Karpas-422 (cell line): ENCODE measurements at regions not wholly inside any gene's neighbourhood (a gene's known extent, or its start where the extent isn't known, plus 50 kb on each side); places are given as distances from the start of the nearest gene placed in this dataset.

Experiments
- DNase-seq: peaks from one replicate; pipeline ENCODE4 v3.0.0-alpha.2; 2015
- H2AFZ ChIP-seq: fragments of 200-600 bp; sonication (generic); 2 replicates; pipeline ENCODE4 v1.6.1; 2014; ENCODE audit warnings: antibody characterized with exemption, low read length, mixed read lengths
- H3K27ac ChIP-seq: fragments of 200-600 bp; sonication (generic); 2 replicates; pipeline ENCODE4 v1.5.1; 2014; ENCODE audit warnings: mild to moderate bottlenecking, low read length, moderate library complexity
- H3K27me3 ChIP-seq: fragments of 200-600 bp; sonication (generic); 2 replicates; pipeline ENCODE4 v1.6.1; 2014; ENCODE audit warnings: low read length, mixed read lengths
- H3K36me3 ChIP-seq: fragments of 200-600 bp; sonication (generic); 2 replicates; pipeline ENCODE4 v1.6.1; 2014; ENCODE audit warnings: low read length, mixed read lengths; ENCODE audit not compliant: insufficient read depth
- H3K4me1 ChIP-seq: fragments of 200-600 bp; sonication (generic); 2 replicates; pipeline ENCODE4 v1.6.1; 2014; ENCODE audit warnings: mild to moderate bottlenecking, low read length, mixed read lengths
- H3K4me2 ChIP-seq: fragments of 200-600 bp; sonication (generic); 2 replicates; pipeline ENCODE4 v1.6.1; 2014; ENCODE audit warnings: low read length, low read depth, mild to moderate bottlenecking; ENCODE audit not compliant: poor library complexity, severe bottlenecking
- H3K4me3 ChIP-seq: fragments of 200-600 bp; sonication (generic); 2 replicates; pipeline ENCODE4 v1.5.1; 2014; ENCODE audit warnings: mild to moderate bottlenecking, antibody characterized with exemption, low read length, mixed read lengths
- H3K79me2 ChIP-seq: fragments of 200-600 bp; sonication (generic); 2 replicates; pipeline ENCODE4 v1.6.1; 2014; ENCODE audit warnings: mild to moderate bottlenecking, low read length, mixed read lengths
- H3K9ac ChIP-seq: fragments of 200-600 bp; sonication (generic); 2 replicates; pipeline ENCODE4 v1.6.0; 2014; ENCODE audit warnings: low read length
- H3K9me2 ChIP-seq: fragments of 200-600 bp; sonication (generic), shearing (Covaris generic); replicated peaks from 2 replicates; pipeline ENCODE4 v1.6.0; 2014; ENCODE audit warnings: mild to moderate bottlenecking, low read length, moderate library complexity; ENCODE audit not compliant: insufficient read depth
- H3K9me3 ChIP-seq: fragments of 300-700, 200-600 bp; sonication (generic); 2 replicates; pipeline ENCODE4 v1.6.1; 2014; ENCODE audit warnings: low read length, mixed read lengths
- H4K20me1 ChIP-seq: fragments of 200-600 bp; sonication (generic); 2 replicates; pipeline ENCODE4 v1.6.1; 2014; ENCODE audit warnings: mild to moderate bottlenecking, antibody characterized with exemption, low read length, low read depth; ENCODE audit not compliant: insufficient read depth

DNA sequence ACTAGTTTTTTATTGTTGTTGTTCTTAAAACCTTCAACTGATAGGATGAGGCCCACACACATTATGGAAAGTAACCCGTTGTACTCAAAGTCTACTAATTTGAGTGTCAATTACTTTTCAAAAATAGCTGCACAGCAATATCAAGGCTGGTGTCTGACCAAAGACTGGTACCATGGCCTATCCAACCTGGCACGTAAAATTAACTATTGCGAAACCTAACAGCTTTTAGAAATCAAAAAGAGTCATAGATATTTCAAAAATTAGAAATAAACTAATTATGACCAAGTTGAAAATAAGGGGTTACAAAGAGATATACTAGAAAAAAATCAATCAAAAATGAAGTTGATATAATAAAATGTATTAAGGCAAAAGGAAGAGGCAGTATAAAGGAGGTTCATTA is 501.5 kb upstream of the SLC8A1 start:
- H3K79me2 ChIP-seq = no peaks in the 10 kb centered on the region
- H2AFZ ChIP-seq = no peak overlapping the region
- H3K4me1 ChIP-seq = no peaks in the 10 kb centered on the region
- no peaks in the 10 kb centered on the region for H3K9me2 ChIP-seq
- no peaks in the 10 kb centered on the region for H3K27me3 ChIP-seq
- no peak overlapping the region for H3K27ac ChIP-seq
- H3K9me3 ChIP-seq = no peaks in the 10 kb centered on the region
- DNase-seq = no peak
- no peak overlapping the region for H3K9ac ChIP-seq
- H3K36me3 ChIP-seq = no peaks in the 10 kb centered on the region
- no peaks in the 10 kb centered on the region for H4K20me1 ChIP-seq
- H3K4me2 ChIP-seq = no peak overlapping the region
- H3K4me3 ChIP-seq = no peak overlapping the region

DNA sequence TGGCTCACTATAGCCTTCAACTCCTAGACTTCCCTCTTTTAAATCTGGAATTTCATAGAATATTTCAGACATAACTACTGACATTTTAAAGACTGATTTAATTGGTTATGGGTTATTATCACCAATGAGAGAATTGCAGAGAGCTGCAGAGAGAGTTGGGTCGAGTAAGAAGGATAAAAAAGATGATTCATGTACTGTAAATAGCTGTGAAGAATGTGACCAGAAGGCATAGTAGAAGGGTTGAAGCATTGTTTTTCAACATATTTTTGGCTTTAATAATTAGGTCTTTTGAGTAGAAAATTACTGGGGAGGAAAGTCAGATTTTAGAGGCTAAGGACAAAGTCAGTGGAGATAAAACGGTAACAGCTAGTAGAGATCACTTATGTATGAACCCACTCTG is 503.2 kb upstream of the SLC8A1 start:
- Histone ChIP-seq H2AFZ (no peak overlapping the region), H3K27me3 (no peaks in the 10 kb centered on the region), H3K9me3 (no peaks in the 10 kb centered on the region), H3K4me2 (no peak overlapping the region), H3K27ac (no peak overlapping the region), H3K9ac (no peak overlapping the region), H3K4me3 (no peak overlapping the region), H3K79me2 (no peaks in the 10 kb centered on the region), H3K9me2 (no peaks in the 10 kb centered on the region), H3K4me1 (no peaks in the 10 kb centered on the region), H4K20me1 (no peaks in the 10 kb centered on the region), H3K36me3 (no peaks in the 10 kb centered on the region)
- no peak for DNase-seq

DNA sequence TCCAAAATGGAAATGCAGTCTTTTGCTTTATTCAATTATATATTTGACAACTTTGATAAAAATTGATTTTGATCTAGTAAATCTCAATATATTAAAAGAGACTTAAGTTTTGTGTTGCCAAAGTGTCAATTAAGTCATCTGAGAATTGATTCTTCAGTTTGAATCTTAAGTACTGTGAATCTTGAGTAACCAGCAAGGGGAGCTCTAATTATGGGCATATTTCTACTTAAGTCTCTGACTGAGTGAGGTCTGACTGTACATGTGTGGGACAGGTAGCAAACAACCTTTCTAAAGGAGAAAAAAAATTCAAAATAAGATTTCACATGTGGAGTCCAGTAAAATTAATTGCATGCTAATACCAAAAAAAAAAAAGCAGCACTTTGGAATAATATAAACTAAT is 503.7 kb upstream of the SLC8A1 start:
- no peak overlapping the region for H3K4me2 ChIP-seq
- H3K27ac ChIP-seq = no peak overlapping the region
- no peaks in the 10 kb centered on the region for H3K79me2 ChIP-seq
- H3K9me3 ChIP-seq = no peaks in the 10 kb centered on the region
- H3K9me2 ChIP-seq = no peaks in the 10 kb centered on the region
- DNase-seq = no peak
- H3K4me1 ChIP-seq = no peaks in the 10 kb centered on the region
- H3K9ac ChIP-seq = no peak overlapping the region
- no peak overlapping the region for H2AFZ ChIP-seq
- H3K27me3 ChIP-seq = no peaks in the 10 kb centered on the region
- H3K4me3 ChIP-seq = no peak overlapping the region
- H3K36me3 ChIP-seq = no peaks in the 10 kb centered on the region
- no peaks in the 10 kb centered on the region for H4K20me1 ChIP-seq

DNA sequence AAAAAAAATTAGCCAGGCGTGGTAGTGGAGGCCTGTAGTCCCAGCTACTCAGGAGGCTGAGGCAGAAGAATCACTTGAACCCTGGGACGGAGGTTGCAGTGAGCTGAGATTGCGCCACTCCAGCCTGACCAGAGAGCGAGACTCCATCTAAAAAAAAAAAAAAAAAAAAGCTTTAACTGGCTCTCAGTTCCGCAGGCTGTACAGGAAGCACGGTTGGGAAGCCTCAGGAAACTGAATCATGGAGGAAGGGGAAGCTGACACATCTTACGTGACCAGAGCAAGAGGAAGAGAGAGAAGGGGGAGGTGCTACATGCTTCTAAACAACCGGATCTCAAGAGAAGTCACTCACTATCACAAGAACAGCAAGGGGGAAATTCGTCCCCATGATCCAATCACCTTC is 505.6 kb upstream of the SLC8A1 start:
- Histone ChIP-seq H3K27me3 (no peaks in the 10 kb centered on the region), H3K36me3 (no peaks in the 10 kb centered on the region), H3K79me2 (no peaks in the 10 kb centered on the region), H3K27ac (no peak overlapping the region), H3K9me3 (no peaks in the 10 kb centered on the region), H3K4me3 (no peak overlapping the region), H3K4me2 (no peak overlapping the region), H3K9me2 (no peaks in the 10 kb centered on the region), H3K9ac (no peak overlapping the region), H4K20me1 (no peaks in the 10 kb centered on the region), H3K4me1 (no peaks in the 10 kb centered on the region), H2AFZ (no peak overlapping the region)
- no peak for DNase-seq

DNA sequence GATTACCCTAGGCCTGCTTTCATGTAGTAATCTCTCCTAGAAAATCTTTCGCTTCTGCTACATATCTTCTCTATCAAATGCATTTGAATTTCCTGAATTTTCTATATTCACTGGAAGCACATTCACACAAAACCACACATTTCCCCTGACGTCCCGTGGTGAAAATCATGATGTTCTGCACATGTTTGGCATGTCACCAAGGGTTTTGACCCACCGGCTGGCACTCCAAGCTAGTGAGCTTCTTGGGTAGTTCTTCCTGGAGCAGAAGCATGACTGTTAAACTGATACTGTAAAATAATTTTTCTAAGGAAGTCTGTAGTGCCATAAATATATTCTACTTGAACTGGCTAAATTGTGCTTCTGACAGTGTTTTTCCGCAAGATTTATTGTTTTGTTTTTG is 510.1 kb upstream of the SLC8A1 start:
- no peaks in the 10 kb centered on the region for H4K20me1 ChIP-seq
- H2AFZ ChIP-seq = no peak overlapping the region
- H3K27me3 ChIP-seq = no peaks in the 10 kb centered on the region
- H3K4me2 ChIP-seq = no peak overlapping the region
- H3K27ac ChIP-seq = no peak overlapping the region
- no peaks in the 10 kb centered on the region for H3K79me2 ChIP-seq
- no peak overlapping the region for H3K4me3 ChIP-seq
- H3K4me1 ChIP-seq = no peaks in the 10 kb centered on the region
- H3K36me3 ChIP-seq = no peaks in the 10 kb centered on the region
- H3K9me3 ChIP-seq = no peaks in the 10 kb centered on the region
- H3K9me2 ChIP-seq = no peaks in the 10 kb centered on the region; the same call in 1 of the 2 replicates
- no peak for DNase-seq
- no peak overlapping the region for H3K9ac ChIP-seq

DNA sequence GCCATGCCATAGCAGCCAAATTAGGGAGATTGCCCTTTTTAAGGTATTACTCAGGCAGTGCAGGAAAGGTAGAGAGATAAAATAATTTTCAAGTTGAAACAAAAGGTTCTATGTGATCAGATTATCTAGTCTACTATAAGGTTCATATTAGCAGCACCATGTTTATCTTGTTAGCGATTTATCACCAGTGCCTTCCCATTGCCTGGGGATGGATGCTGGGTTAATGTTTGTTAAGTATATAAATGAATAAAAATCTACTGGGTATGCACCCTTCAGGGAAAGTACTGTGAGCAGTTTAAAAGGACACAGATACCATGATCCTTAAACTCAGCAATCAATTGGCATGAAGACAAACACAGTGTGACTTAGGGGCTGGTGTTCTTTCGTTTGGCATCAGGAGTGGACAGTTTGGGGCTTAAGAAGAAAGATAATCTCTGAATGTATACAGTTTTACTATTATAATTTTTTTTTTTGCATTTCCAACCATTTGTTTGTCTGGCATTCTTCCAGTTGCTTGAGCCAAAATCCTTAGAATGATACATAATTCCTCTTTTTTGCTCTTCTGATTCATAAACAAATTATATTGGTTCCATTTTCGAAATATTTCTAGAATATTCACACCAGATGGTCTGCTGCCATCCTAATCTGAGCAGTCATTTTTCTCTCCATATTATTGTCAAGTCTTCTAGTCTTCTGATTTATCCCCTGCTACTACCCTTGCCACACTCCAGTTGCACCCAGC is 512.8 kb upstream of the SLC8A1 start:
- H3K9me2 ChIP-seq = no peaks in the 10 kb centered on the region; the same call in 1 of the 2 replicates
- no peak overlapping the region for H3K4me3 ChIP-seq
- no peaks in the 10 kb centered on the region for H3K36me3 ChIP-seq
- H4K20me1 ChIP-seq = no peaks in the 10 kb centered on the region
- no peak overlapping the region for H3K4me2 ChIP-seq
- no peak overlapping the region for H2AFZ ChIP-seq
- H3K27me3 ChIP-seq = no peaks in the 10 kb centered on the region
- no peaks in the 10 kb centered on the region for H3K79me2 ChIP-seq
- no peak for DNase-seq
- H3K4me1 ChIP-seq = no peaks in the 10 kb centered on the region
- no peak overlapping the region for H3K9ac ChIP-seq
- H3K27ac ChIP-seq = no peak overlapping the region
- no peaks in the 10 kb centered on the region for H3K9me3 ChIP-seq

DNA sequence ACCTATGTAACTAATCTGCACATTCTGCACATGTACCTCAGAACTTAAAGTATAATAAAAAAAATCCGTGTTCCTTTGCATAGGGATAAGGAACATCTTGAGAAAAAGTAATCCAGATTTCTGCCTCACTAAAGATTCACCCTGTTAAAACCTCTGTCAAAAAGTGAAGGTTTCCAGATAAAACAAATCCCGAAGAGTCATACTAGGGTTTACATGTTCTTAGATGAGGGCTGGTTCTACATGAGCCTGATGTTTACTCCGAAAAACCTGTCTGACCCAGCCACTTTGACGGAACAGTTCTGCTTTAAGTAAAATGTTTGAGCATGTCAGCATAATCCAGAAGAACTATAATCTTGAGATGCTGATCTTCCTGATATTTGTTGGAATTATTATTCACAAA is 515.6 kb upstream of the SLC8A1 start:
- DNase-seq = no peak
- no peaks in the 10 kb centered on the region for H4K20me1 ChIP-seq
- no peak overlapping the region for H3K4me2 ChIP-seq
- H2AFZ ChIP-seq = no peak overlapping the region
- no peaks in the 10 kb centered on the region for H3K79me2 ChIP-seq
- no peaks in the 10 kb centered on the region for H3K9me3 ChIP-seq
- no peaks in the 10 kb centered on the region for H3K4me1 ChIP-seq
- H3K36me3 ChIP-seq = no peaks in the 10 kb centered on the region
- no peak overlapping the region for H3K27ac ChIP-seq
- no peaks in the 10 kb centered on the region; the same call in 1 of the 2 replicates for H3K9me2 ChIP-seq
- no peaks in the 10 kb centered on the region for H3K27me3 ChIP-seq
- no peak overlapping the region for H3K9ac ChIP-seq
- H3K4me3 ChIP-seq = no peak overlapping the region

DNA sequence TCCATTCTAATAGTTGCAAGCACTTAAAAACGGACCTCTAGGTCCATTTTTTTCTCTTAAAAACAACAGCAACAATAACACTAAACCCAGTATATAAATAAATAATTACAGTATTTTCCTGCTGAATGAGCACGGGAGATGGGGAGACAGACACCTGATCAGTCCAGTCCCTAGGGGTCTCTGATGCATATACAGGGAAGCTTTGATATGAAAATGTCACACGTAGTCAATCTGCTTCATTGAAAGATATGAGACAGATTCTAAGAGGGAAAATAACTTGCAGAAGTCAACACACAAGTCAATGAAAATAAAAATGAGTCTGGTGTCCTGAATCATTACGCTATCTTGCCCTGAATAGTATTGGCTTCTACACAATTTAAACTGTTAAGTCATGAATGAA is 523.3 kb upstream of the SLC8A1 start:
- H3K4me1 ChIP-seq = no peaks in the 10 kb centered on the region
- no peaks in the 10 kb centered on the region for H3K9me2 ChIP-seq
- no peaks in the 10 kb centered on the region for H3K27me3 ChIP-seq
- no peak overlapping the region for H3K9ac ChIP-seq
- no peak overlapping the region for H3K27ac ChIP-seq
- no peaks in the 10 kb centered on the region for H3K9me3 ChIP-seq
- H3K36me3 ChIP-seq = no peaks in the 10 kb centered on the region
- DNase-seq = no peak
- H2AFZ ChIP-seq = no peak overlapping the region
- H3K79me2 ChIP-seq = no peaks in the 10 kb centered on the region
- no peak overlapping the region for H3K4me2 ChIP-seq
- no peaks in the 10 kb centered on the region for H4K20me1 ChIP-seq
- H3K4me3 ChIP-seq = no peak overlapping the region
